Upper lobe of left lung (tissue), 6 donors: ENCODE measurements at regions not wholly inside any gene's neighbourhood (a gene's known extent, or its start where the extent isn't known, plus 50 kb on each side); places are given as distances from the start of the nearest gene placed in this dataset.

Source experiments
- ATAC-seq, 2 donors: fragments of 200-7000 bp; cut with Tn5 transposase; one replicate each; pipeline ENCODE4 v1.9.1; 2022; ENCODE audit warnings: mild to moderate bottlenecking in 2 of 2, moderate library complexity in 2 of 2; ENCODE audit not compliant: low FRiP score in 2 of 2
- DNase-seq, 2 donors: peaks; one replicate each; pipeline ENCODE4 v3.0.0-alpha.2; 2019 to 2020
- H3K27ac ChIP-seq, 4 donors: fragments of 200-600 bp; sonication (generic); one replicate each; pipeline ENCODE4 v1.5.1; 2016 to 2019
- H3K27me3 ChIP-seq, 4 donors: fragments of 200-600 bp; sonication (generic); one replicate each; pipeline ENCODE4 v1.5.1; 2017 to 2019
- H3K36me3 ChIP-seq, 4 donors: fragments of 200-600 bp; sonication (generic); one replicate each; pipeline ENCODE4 v1.5.1; 2016 to 2019
- H3K4me1 ChIP-seq, 4 donors: fragments of 200-600 bp; sonication (generic); one replicate each; pipeline ENCODE4 v1.5.1; 2018 to 2019
- H3K4me3 ChIP-seq, 4 donors: fragments of 200-600 bp; sonication (generic); one replicate each; pipeline ENCODE4 v1.5.1; 2017 to 2019; ENCODE audit warnings: mild to moderate bottlenecking in 2 of 4, moderate library complexity in 1 of 4
- H3K9me3 ChIP-seq, 4 donors: fragments of 200-600 bp; sonication (generic); one replicate each; pipeline ENCODE4 v1.5.1; 2018 to 2019
- CTCF ChIP-seq, 6 experiments: fragments of 450-650 bp in 4 of 6; fragments of 200-600 bp in 2 of 6; sonication (generic) in 2 of 6; IDR thresholded peaks; one replicate each; pipeline ENCODE4 v1.5.1; 2016 to 2019; ENCODE audit warnings: antibody characterized with exemption in 6 of 6
- EP300 ChIP-seq, 4 donors: sonication (generic); formaldehyde crosslinking; IDR thresholded peaks; one replicate each; pipeline ENCODE4 v1.5.1; 2017; ENCODE audit warnings: antibody characterized with exemption in 4 of 4, control low read depth in 2 of 4
- POLR2A ChIP-seq, 4 donors: fragments of 450-650 bp; IDR thresholded peaks; one replicate each; pipeline ENCODE4 v1.5.1; 2016 to 2017; ENCODE audit warnings: antibody characterized with exemption in 4 of 4, mild to moderate bottlenecking in 2 of 4
- POLR2AphosphoS5 ChIP-seq, 2 donors: sonication (generic); formaldehyde crosslinking; IDR thresholded peaks; one replicate each; pipeline ENCODE4 v1.5.1; 2017; ENCODE audit warnings: antibody characterized with exemption in 2 of 2
- WGBS, 2 donors: methylation state at CpG; one replicate each; pipeline ENCODE4 v1.1.5; 2017 to 2018; 5-methylcytosine and 5-hydroxymethylcytosine counted together
- donor health status: DM: no; HTN: no; CAD: no; lungs with moderate emphysema.
- donor health status: DM: no; HTN: yes; CAD: no; lungs with severe emphysema.

- DNase-seq, result no peak
- TF ChIP-seq EP300 (IDR thresholded peaks at IDR 0.05) (no peak), POLR2AphosphoS5 (IDR thresholded peaks at IDR 0.05) (no peak), CTCF (IDR thresholded peaks at IDR 0.05) (no peak), POLR2A (IDR thresholded peaks at IDR 0.05) (no peak)
- no peak for ATAC-seq
- 80 to 83% methylated on average over 9 of the region's 9 CpGs for WGBS, 2 donors
- H3K27me3 ChIP-seq, result no peaks in the 10 kb centered on the region
- no peaks in the 10 kb centered on the region for H3K4me1 ChIP-seq
- H3K27ac ChIP-seq, result no peak overlapping the region
- no peak overlapping the region for H3K4me3 ChIP-seq
- no peaks in the 10 kb centered on the region for H3K36me3 ChIP-seq
- no peaks in the 10 kb centered on the region for H3K9me3 ChIP-seq
These were observed 81.7 kb upstream of the SLC10A2 start for GRCh38 chr13:103147961-103148360.

- Histone ChIP-seq H3K36me3 (no peaks in the 10 kb centered on the region), H3K27me3 (no peaks in the 10 kb centered on the region), H3K27ac (no peak overlapping the region), H3K4me1 (no peaks in the 10 kb centered on the region), H3K9me3 (no peaks in the 10 kb centered on the region), H3K4me3 (no peak overlapping the region)
- no peak for ATAC-seq
- DNase-seq, result no peak
- 77 to 89% methylated on average over 1 of the region's 1 CpG for WGBS, 2 donors
- TF ChIP-seq POLR2A (IDR thresholded peaks at IDR 0.05) (no peak), EP300 (IDR thresholded peaks at IDR 0.05) (no peak), CTCF (IDR thresholded peaks at IDR 0.05) (no peak), POLR2AphosphoS5 (IDR thresholded peaks at IDR 0.05) (no peak)
These were observed 79.2 kb upstream of the SLC10A2 start for GRCh38 chr13:103145442-103145841.

DNA sequence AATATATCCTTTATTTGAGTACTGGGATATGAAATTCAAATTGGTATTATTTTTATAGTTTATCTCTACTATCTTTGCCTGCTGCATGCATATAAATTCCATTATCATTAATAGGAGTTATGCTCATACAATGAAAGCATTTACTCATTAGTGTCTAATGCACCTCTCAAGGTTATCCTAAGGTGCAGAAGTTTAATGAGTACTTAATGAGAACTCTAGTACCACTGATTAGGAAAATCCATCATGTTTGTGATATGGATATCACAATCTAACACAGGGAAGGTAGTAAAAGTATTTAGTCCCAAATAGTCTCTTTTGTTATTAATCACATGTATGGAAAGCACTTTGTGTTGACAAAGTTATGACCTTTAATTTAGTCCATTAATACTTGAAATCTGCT, 77.2 kb upstream of the SLC10A2 start:
- Histone ChIP-seq H3K27me3 (no peaks in the 10 kb centered on the region), H3K4me3 (no peak overlapping the region), H3K36me3 (no peaks in the 10 kb centered on the region), H3K4me1 (no peaks in the 10 kb centered on the region), H3K9me3 (no peaks in the 10 kb centered on the region), H3K27ac (no peak overlapping the region)
- TF ChIP-seq POLR2A (IDR thresholded peaks at IDR 0.05), result no peak
- DNase-seq, result no peak
- ATAC-seq, result no peak

- no peak for TF ChIP-seq EP300 (IDR thresholded peaks at IDR 0.05)
- TF ChIP-seq POLR2AphosphoS5 (IDR thresholded peaks at IDR 0.05), result no peak
- no peak for TF ChIP-seq CTCF (IDR thresholded peaks at IDR 0.05)
- no peak for TF ChIP-seq POLR2A (IDR thresholded peaks at IDR 0.05)
- Histone ChIP-seq H3K4me1 (no peaks in the 10 kb centered on the region), H3K27me3 (no peaks in the 10 kb centered on the region), H3K36me3 (no peaks in the 10 kb centered on the region), H3K9me3 (no peaks in the 10 kb centered on the region), H3K27ac (no peak overlapping the region), H3K4me3 (no peak overlapping the region)
- DNase-seq (no peak), ATAC-seq (no peak)
- WGBS, 2 donors, result 72 to 74% methylated on average over 2 of the region's 2 CpGs
These were observed 75.9 kb upstream of the SLC10A2 start for GRCh38 chr13:103142151-103142550.

DNA sequence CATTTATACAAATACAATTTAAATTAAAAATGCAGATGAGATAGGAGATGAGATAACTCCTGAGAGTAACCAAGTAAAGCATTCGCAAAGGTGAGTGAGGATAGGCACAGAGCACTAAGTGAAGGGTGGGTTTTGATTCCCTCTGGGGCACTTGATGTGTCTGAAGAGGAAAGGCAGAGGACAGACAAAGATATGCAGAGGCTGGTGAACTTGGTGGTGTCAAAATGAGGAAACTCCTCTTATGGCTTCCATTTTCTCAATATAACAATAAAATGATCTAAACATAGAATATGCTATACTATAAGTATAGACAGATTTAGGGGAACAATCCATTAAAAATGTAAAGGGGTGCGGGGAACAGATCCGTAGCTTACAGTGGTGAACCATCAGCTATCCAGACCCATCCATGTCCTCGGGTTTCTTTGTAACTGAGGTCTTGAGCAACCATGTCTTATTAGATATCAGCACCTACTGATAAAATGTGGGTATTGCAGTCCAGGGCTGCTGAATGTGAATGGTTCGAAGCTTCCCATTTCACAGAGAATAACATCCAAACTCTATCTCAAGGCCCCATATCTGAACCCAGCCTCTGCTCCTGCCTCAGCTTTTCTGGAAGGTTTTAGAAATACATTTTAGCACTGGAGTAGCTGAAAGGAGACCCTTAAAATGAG, 73.9 kb upstream of the SLC10A2 start:
- no peaks in the 10 kb centered on the region for H3K9me3 ChIP-seq
- no peak overlapping the region for H3K4me3 ChIP-seq
- TF ChIP-seq POLR2A (IDR thresholded peaks at IDR 0.05) (no peak), CTCF (IDR thresholded peaks at IDR 0.05) (peak in 2 of 6 experiments; percentile 24 to 35), EP300 (IDR thresholded peaks at IDR 0.05) (no peak), POLR2AphosphoS5 (IDR thresholded peaks at IDR 0.05) (no peak)
- no peak for DNase-seq
- H3K27ac ChIP-seq, result no peak overlapping the region
- peak in 1 of 2 donors; percentile 70 for ATAC-seq
- no peaks in the 10 kb centered on the region for H3K27me3 ChIP-seq
- WGBS, 2 donors, result 63 to 65% methylated on average over 5 of the region's 5 CpGs
- H3K4me1 ChIP-seq, result no peaks in the 10 kb centered on the region
- no peaks in the 10 kb centered on the region for H3K36me3 ChIP-seq
